Activated CD4-positive, alpha-beta memory T cell treated with anti-CD3 and anti-CD28 coated beads for 36 hours (primary cell): ENCODE measurements at regions not wholly inside any gene's neighbourhood (a gene's known extent, or its start where the extent isn't known, plus 50 kb on each side); places are given as distances from the start of the nearest gene placed in this dataset.
"Not testable (repeated sequence)": the region's sequence is repeated elsewhere in the genome, so short reads cannot be mapped to it uniquely, and the experiment has no call there.

ENCODE experiments used
- CTCF ChIA-PET: fragments of 350-600 bp; sonication (Branson Sonifier 250); formaldehyde crosslinking; loops from one replicate; lab custom pipeline; 2021; ENCODE audit warnings: antibody characterized with exemption, inconsistent platforms; lab: Charles Lee
- POLR2A ChIA-PET: fragments of 350-600 bp; sonication (Branson Sonifier 250); formaldehyde crosslinking; loops from one replicate; lab custom pipeline; 2021; ENCODE audit warnings: antibody characterized with exemption; lab: Charles Lee
- DNase-seq: peaks from one replicate; pipeline ENCODE4 v3.0.0-alpha.2; 2020
- H3K27ac Mint-ChIP-seq: one replicate; pipeline ENCODE4 v1.8.0; 2021; ENCODE audit warnings: mixed read lengths
- H3K27me3 Mint-ChIP-seq: one replicate; pipeline ENCODE4 v1.8.0; 2021; ENCODE audit warnings: mixed read lengths
- H3K36me3 Mint-ChIP-seq: one replicate; pipeline ENCODE4 v1.8.0; 2021; ENCODE audit warnings: mixed read lengths
- H3K4me1 Mint-ChIP-seq: one replicate; pipeline ENCODE4 v1.8.0; 2021; ENCODE audit warnings: low read depth, mixed read lengths
- H3K4me3 Mint-ChIP-seq: one replicate; pipeline ENCODE4 v1.8.0; 2021; ENCODE audit warnings: mild to moderate bottlenecking, mixed read lengths
- H3K9me3 Mint-ChIP-seq: one replicate; pipeline ENCODE4 v1.8.0; 2021; ENCODE audit warnings: mixed read lengths
- intact Hi-C: fragments of 100-400 bp; cut with micrococcal nuclease; formaldehyde crosslinking; loops from one replicate; pipeline ENCODE4 v1.15.1; 2023

- Mint-ChIP-seq H3K27ac (no peak overlapping the region), H3K36me3 (no peaks in the 10 kb centered on the region), H3K27me3 (no peaks in the 10 kb centered on the region), H3K9me3 (no peaks in the 10 kb centered on the region), H3K4me1 (no peaks in the 10 kb centered on the region), H3K4me3 (no peak overlapping the region)
- no peak for DNase-seq
- ChIA-PET CTCF (no interaction called here), POLR2A (no interaction called here)
- intact Hi-C loops, result no loop called here
Measured at GRCh38 chrX:96183391-96183790, 501.3 kb upstream of the DIAPH2 start.

GRCh38 chrX:96183843-96184242 lies 500.8 kb upstream of the DIAPH2 start:
- no peaks in the 10 kb centered on the region for H3K27me3 Mint-ChIP-seq
- H3K4me1 Mint-ChIP-seq, result no peaks in the 10 kb centered on the region
- no peaks in the 10 kb centered on the region for H3K36me3 Mint-ChIP-seq
- CTCF ChIA-PET, result no interaction called here
- no peak overlapping the region for H3K27ac Mint-ChIP-seq
- POLR2A ChIA-PET, result no interaction called here
- intact Hi-C loops, result no loop called here
- no peak overlapping the region for H3K4me3 Mint-ChIP-seq
- no peaks in the 10 kb centered on the region for H3K9me3 Mint-ChIP-seq
- no peak for DNase-seq

GRCh38 chrX:96204928-96205327 lies 479.7 kb upstream of the DIAPH2 start:
- H3K9me3 Mint-ChIP-seq, result peaks cover 2% of the 10 kb centered on the region
- no peaks in the 10 kb centered on the region for H3K4me1 Mint-ChIP-seq
- POLR2A ChIA-PET, result no interaction called here
- no peak for DNase-seq
- H3K27me3 Mint-ChIP-seq, result no peaks in the 10 kb centered on the region
- CTCF ChIA-PET, result no interaction called here
- intact Hi-C loops, result no loop called here
- no peak overlapping the region for H3K4me3 Mint-ChIP-seq
- H3K36me3 Mint-ChIP-seq, result no peaks in the 10 kb centered on the region
- H3K27ac Mint-ChIP-seq, result no peak overlapping the region

GRCh38 chrX:96211953-96212352 lies 472.7 kb upstream of the DIAPH2 start:
- Mint-ChIP-seq H3K36me3 (no peaks in the 10 kb centered on the region), H3K27ac (no peak overlapping the region), H3K9me3 (no peaks in the 10 kb centered on the region), H3K4me3 (no peak overlapping the region), H3K4me1 (no peaks in the 10 kb centered on the region), H3K27me3 (no peaks in the 10 kb centered on the region)
- ChIA-PET POLR2A (no interaction called here), CTCF (no interaction called here)
- intact Hi-C loops, result no loop called here
- DNase-seq, result no peak

- H3K9me3 Mint-ChIP-seq, H3K27ac Mint-ChIP-seq, DNase-seq, H3K4me1 Mint-ChIP-seq, H3K27me3 Mint-ChIP-seq, intact Hi-C loops, H3K36me3 Mint-ChIP-seq, CTCF ChIA-PET, POLR2A ChIA-PET, H3K4me3 Mint-ChIP-seq: not testable (repeated sequence)
Measured at GRCh38 chrX:96214681-96215080, 470.0 kb upstream of the DIAPH2 start.

- Mint-ChIP-seq H3K9me3 (no peaks in the 10 kb centered on the region), H3K4me1 (no peaks in the 10 kb centered on the region), H3K27me3 (no peaks in the 10 kb centered on the region), H3K27ac (no peak overlapping the region), H3K4me3 (no peak overlapping the region), H3K36me3 (no peaks in the 10 kb centered on the region)
- intact Hi-C loops, result no loop called here
- no peak for DNase-seq
- CTCF ChIA-PET, result no interaction called here
- POLR2A ChIA-PET, result no interaction called here
Measured at GRCh38 chrX:96224279-96224678, 460.4 kb upstream of the DIAPH2 start.

- no peaks in the 10 kb centered on the region for H3K9me3 Mint-ChIP-seq
- ChIA-PET POLR2A (no interaction called here), CTCF (no interaction called here)
- no peaks in the 10 kb centered on the region for H3K4me1 Mint-ChIP-seq
- DNase-seq, result no peak
- H3K36me3 Mint-ChIP-seq, result no peaks in the 10 kb centered on the region
- no peak overlapping the region for H3K4me3 Mint-ChIP-seq
- intact Hi-C loops, result no loop called here
- no peaks in the 10 kb centered on the region for H3K27me3 Mint-ChIP-seq
- no peak overlapping the region for H3K27ac Mint-ChIP-seq
Measured at GRCh38 chrX:96244955-96245354, 439.7 kb upstream of the DIAPH2 start.

GRCh38 chrX:96246436-96246835 lies 438.2 kb upstream of the DIAPH2 start:
- DNase-seq, result no peak
- ChIA-PET CTCF (no interaction called here), POLR2A (no interaction called here)
- Mint-ChIP-seq H3K36me3 (no peaks in the 10 kb centered on the region), H3K4me3 (no peak overlapping the region), H3K27me3 (no peaks in the 10 kb centered on the region), H3K9me3 (no peaks in the 10 kb centered on the region), H3K27ac (no peak overlapping the region), H3K4me1 (no peaks in the 10 kb centered on the region)
- intact Hi-C loops, result no loop called here
